ENCODE measurements at regions not wholly inside any gene's neighbourhood (a gene's known extent, or its start where the extent isn't known, plus 50 kb on each side); places are given as distances from the start of the nearest gene placed in this dataset.

DNA sequence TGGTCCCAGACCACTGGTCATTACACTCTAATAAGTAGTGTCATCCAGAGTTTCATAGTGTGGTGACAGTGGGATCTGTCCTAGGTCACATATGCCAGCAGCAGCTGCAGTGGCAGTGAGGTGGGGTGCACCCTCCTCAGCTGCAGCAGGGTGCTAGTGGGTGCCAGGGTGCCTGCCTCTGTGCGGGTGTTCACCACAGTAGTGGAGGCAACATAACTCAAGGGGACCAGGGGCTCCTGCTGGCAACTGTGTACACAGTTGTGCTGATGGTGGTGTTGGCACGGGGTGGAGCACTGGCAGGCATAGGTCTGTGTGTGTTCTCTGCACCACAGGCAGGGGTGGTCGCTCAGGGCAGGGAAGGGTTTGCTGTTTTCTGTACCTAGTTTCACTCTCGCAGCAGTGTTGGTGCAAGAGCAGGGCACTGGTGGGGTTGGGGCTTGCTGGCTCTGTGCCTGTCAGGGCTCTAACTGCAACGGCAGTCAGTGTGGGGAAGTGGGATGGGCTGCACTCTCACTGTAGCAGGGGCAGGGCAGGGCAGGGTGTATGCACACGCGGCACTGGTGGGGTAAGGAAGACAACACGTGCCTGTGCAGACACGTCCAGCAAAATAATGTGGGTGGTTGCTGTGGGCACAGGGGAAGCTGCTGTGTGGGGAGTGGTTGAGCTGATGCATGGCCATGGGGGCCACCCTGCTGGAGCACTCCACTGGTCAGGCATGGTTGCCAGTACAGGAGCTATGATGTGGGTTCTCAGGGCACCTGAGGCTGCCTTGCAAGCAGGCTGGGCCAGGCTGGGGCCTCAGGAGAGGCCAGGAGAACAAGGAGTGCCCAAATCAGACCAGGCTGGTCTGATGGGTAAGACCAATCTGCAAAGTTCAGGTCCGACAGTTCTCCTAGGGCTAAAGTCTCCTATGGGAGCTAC is 226.6 kb downstream of the MEIS1 start:
- no peak overlapping the region for H3K27ac ChIP-seq
- TF ChIP-seq, protein P1, sequence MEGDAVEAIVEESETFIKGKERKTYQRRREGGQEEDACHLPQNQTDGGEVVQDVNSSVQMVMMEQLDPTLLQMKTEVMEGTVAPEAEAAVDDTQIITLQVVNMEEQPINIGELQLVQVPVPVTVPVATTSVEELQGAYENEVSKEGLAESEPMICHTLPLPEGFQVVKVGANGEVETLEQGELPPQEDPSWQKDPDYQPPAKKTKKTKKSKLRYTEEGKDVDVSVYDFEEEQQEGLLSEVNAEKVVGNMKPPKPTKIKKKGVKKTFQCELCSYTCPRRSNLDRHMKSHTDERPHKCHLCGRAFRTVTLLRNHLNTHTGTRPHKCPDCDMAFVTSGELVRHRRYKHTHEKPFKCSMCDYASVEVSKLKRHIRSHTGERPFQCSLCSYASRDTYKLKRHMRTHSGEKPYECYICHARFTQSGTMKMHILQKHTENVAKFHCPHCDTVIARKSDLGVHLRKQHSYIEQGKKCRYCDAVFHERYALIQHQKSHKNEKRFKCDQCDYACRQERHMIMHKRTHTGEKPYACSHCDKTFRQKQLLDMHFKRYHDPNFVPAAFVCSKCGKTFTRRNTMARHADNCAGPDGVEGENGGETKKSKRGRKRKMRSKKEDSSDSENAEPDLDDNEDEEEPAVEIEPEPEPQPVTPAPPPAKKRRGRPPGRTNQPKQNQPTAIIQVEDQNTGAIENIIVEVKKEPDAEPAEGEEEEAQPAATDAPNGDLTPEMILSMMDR (conservative IDR thresholded peaks at IDR 0.05): no peak

DNA sequence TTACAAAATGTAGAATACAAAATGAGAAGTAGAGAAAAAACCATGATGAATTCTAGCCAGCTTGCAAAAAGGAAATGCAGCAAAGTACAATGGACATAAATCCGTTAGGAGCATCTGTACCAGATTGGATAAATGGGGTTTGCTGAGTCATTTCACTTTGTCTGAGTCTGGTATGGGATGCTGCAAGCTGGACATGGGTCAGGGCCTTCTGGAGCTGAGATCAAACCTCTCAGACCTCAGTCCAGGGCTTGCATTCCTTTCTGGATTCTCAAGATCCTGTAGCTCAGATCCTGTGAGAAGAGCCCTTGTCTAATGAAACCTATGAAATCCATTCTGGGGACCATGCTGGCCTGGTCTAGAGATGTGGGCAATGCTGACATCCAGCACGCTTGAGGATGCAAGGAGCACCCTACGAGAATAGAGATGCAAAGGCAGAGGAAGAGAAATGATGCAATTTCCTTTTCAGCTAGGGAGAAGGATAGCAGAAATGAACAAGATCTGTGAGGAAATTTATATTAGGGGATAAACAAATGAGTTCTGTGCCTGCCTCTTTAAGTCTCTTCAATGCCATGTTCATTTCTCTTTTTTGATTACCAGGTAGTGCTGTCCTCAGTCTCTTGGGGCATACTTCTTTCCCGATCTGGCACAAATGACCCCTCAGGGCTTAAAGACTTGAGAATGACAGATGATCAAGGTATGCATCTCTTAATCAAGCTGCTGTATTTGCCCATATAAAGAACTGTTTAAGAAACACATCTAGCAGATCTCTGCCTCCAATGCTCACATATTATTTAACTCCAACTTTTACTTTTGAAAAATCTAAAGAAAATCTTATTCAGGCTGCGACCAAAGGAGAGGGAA is 230.4 kb downstream of the MEIS1 start:
- TF ChIP-seq, protein P1 (conservative IDR thresholded peaks at IDR 0.05): no peak
- no peak overlapping the region for H3K27ac ChIP-seq

DNA sequence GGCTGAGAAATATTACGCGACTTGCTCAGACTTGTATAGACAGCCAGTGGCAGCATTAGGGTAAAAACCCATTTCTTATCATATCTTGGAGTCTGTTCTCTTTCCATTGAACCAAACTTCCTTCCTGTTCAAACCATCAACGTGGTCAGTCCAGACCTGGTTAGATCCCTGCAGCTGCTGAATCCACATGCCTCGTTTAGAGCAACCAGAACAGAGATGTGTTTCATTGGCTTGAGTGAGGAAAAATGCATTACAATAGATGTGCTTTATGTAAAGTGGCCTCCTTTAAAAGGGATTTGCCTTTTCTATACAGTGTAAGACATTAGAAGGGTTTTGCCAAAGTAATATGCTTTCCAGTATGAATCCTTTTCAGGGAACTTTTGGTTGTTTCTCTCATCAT is 232.4 kb downstream of the MEIS1 start:
- H3K27ac ChIP-seq: no peak overlapping the region
- TF ChIP-seq, protein P1 (conservative IDR thresholded peaks at IDR 0.05): no peak

DNA sequence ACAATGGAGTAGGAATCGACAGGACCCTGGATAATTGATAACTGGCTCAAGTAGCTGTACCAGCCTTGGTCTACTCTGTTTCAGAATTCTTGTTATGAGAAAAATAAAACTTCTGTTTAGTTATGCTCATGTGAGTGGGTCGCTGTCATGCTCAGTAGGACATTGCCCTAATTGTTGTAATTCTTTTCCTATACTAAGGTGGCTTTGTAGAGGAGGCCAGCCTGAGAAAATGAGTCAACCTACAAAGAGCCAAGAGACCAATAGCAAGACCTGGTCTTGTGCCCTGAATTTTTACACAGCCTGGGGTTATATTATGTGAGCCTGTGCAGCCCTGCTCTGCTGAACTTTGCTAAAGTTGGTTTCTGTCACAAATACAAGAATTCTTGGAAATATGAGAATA is 238.4 kb downstream of the MEIS1 start:
- no peak overlapping the region for H3K27ac ChIP-seq
- TF ChIP-seq, protein P1 (conservative IDR thresholded peaks at IDR 0.05): no peak

DNA sequence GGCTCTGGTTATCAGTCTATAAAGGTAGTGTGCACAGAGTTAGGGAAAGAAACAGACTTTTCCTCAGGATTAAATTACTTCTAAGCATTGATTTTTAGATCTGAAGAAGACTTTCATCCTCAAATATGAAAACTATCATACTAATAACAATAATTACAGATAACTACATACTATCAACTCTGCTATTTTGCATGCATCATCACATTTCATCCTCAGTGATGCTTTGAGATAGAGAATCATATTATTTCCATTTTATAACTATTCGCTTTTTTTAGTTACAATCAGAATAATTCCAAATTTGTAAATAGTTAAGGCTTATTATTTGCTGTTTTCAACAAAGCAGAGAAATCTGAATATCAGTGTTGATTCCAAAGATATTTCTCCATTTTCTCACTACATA is 239.2 kb downstream of the MEIS1 start:
- no peak overlapping the region for H3K27ac ChIP-seq
- TF ChIP-seq, protein P1 (conservative IDR thresholded peaks at IDR 0.05): no peak

DNA sequence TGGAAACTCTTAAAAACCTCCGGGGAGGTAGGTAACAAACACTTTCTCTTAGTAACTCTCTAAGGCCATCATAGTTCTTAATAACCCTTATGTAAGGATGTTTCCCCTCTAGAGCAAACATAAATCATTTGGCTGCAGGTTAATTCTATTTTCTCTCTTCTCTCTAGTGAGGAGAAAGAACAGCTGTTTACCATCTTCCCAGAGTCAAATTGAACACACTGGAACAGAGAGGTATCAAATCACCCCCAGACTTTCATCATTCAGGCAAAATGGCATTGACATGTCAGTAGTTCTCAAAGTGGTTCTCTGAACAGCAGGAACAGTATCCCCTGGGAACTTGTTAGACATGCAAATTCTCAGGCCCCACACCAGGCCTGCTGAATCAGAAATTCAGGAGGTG is 240.7 kb downstream of the MEIS1 start:
- no peak overlapping the region for H3K27ac ChIP-seq
- TF ChIP-seq, protein P1 (conservative IDR thresholded peaks at IDR 0.05): no peak

DNA sequence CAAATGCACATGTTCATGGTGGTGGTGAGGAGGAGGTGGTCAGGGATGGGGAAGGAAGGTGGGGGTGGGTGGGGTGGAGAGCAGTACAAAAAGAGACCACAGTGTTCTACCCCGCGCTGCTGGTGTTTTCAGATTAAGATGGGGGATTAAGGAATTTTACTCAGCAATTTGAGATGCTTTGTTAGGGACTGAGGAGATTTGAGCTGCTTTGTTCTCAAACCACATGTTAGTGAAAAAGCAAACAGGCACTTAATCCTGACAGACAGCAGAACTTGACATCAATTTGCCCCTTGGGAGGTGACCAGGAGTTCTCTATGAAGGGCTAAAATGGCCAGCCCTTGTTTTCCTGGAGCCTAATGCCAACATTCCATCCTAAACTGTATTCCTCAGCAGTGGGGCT is 244.5 kb downstream of the MEIS1 start:
- TF ChIP-seq, protein P1 (conservative IDR thresholded peaks at IDR 0.05): no peak
- no peak overlapping the region for H3K27ac ChIP-seq

All from VCaP (cell line).